ENCODE measurements at regions not wholly inside any gene's neighbourhood (a gene's known extent, or its start where the extent isn't known, plus 50 kb on each side); places are given as distances from the start of the nearest gene placed in this dataset.

- peaks cover 3% of the 10 kb centered on the region for H3K36me3 Mint-ChIP-seq (ENCODE audit: low read depth)
- no peak overlapping the region for H3K27ac Mint-ChIP-seq (ENCODE audit: unreplicated experiment)
- no peak for TF ChIP-seq CTCF (IDR thresholded peaks at IDR 0.05)
- peaks cover 14% of the 10 kb centered on the region for H3K4me1 Mint-ChIP-seq (ENCODE audit: low read depth)
- DNase-seq (ENCODE audit: low spot score): no peak
- no peak overlapping the region for H3K4me3 Mint-ChIP-seq (ENCODE audit: unreplicated experiment)
- no peaks in the 10 kb centered on the region for H3K27me3 Mint-ChIP-seq (ENCODE audit: low read depth)
- peaks cover 4% of the 10 kb centered on the region for H3K9me3 Mint-ChIP-seq (ENCODE audit: low read depth)
These were observed 371.1 kb upstream of the NFE2L3 start for GRCh38 chr7:25780904-25781303.

GRCh38 chr7:25781704-25782103 is 370.3 kb upstream of the NFE2L3 start:
- no peak for TF ChIP-seq CTCF (IDR thresholded peaks at IDR 0.05)
- DNase-seq (ENCODE audit: low spot score): no peak
- no peaks in the 10 kb centered on the region for H3K27me3 Mint-ChIP-seq (ENCODE audit: low read depth)
- H3K9me3 Mint-ChIP-seq (ENCODE audit: low read depth): peaks cover 4% of the 10 kb centered on the region
- H3K4me3 Mint-ChIP-seq (ENCODE audit: unreplicated experiment): no peak overlapping the region
- H3K27ac Mint-ChIP-seq (ENCODE audit: unreplicated experiment): no peak overlapping the region
- peaks cover 3% of the 10 kb centered on the region for H3K36me3 Mint-ChIP-seq (ENCODE audit: low read depth)
- H3K4me1 Mint-ChIP-seq (ENCODE audit: low read depth): peaks cover 18% of the 10 kb centered on the region

GRCh38 chr7:25786936-25787335 is 365.1 kb upstream of the NFE2L3 start:
- Mint-ChIP-seq H3K9me3 (ENCODE audit: low read depth) (peaks cover 4% of the 10 kb centered on the region), H3K36me3 (ENCODE audit: low read depth) (peaks cover 3% of the 10 kb centered on the region), H3K27me3 (ENCODE audit: low read depth) (no peaks in the 10 kb centered on the region), H3K4me1 (ENCODE audit: low read depth) (peaks cover 47% of the 10 kb centered on the region), H3K27ac (ENCODE audit: unreplicated experiment) (peak overlapping the region; percentile 79), H3K4me3 (ENCODE audit: unreplicated experiment) (no peak overlapping the region)
- TF ChIP-seq CTCF (IDR thresholded peaks at IDR 0.05): no peak
- no peak for DNase-seq (ENCODE audit: low spot score)

DNA sequence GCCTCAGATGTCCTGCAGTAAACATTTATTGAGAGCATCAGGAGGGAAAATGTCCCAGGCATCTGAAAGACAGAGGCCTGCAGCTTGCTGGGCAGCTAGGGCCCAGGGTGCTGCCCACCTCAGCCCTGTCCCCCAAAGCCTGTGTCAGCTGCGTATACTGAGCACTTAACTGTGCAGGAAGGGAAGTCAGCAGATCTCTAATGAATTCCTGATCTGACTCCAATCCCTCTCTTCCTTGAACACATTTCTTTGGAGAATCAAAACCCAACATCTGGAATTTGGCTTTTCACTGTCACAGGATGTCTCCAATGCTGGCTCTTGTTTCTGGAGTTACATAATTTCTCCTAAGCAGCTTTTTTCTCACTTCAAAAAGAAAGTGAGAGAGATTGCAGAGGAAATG is 364.7 kb upstream of the NFE2L3 start:
- Mint-ChIP-seq H3K4me3 (ENCODE audit: unreplicated experiment) (no peak overlapping the region), H3K9me3 (ENCODE audit: low read depth) (peaks cover 4% of the 10 kb centered on the region), H3K4me1 (ENCODE audit: low read depth) (peaks cover 47% of the 10 kb centered on the region), H3K36me3 (ENCODE audit: low read depth) (peaks cover 3% of the 10 kb centered on the region), H3K27ac (ENCODE audit: unreplicated experiment) (peak overlapping the region; percentile 79), H3K27me3 (ENCODE audit: low read depth) (no peaks in the 10 kb centered on the region)
- no peak for DNase-seq (ENCODE audit: low spot score)
- TF ChIP-seq CTCF (IDR thresholded peaks at IDR 0.05): no peak

- TF ChIP-seq CTCF (IDR thresholded peaks at IDR 0.05): no peak
- DNase-seq (ENCODE audit: low spot score): no peak
- peaks cover 47% of the 10 kb centered on the region for H3K4me1 Mint-ChIP-seq (ENCODE audit: low read depth)
- H3K27ac Mint-ChIP-seq (ENCODE audit: unreplicated experiment): peak overlapping the region; percentile 62
- H3K36me3 Mint-ChIP-seq (ENCODE audit: low read depth): peaks cover 4% of the 10 kb centered on the region
- H3K9me3 Mint-ChIP-seq (ENCODE audit: low read depth): peaks cover 8% of the 10 kb centered on the region
- H3K27me3 Mint-ChIP-seq (ENCODE audit: low read depth): no peaks in the 10 kb centered on the region
- H3K4me3 Mint-ChIP-seq (ENCODE audit: unreplicated experiment): no peak overlapping the region
These were observed 363.6 kb upstream of the NFE2L3 start for GRCh38 chr7:25788371-25788770.

Measured in chondrocyte (in vitro differentiated cells).